ENCODE measurements at regions not wholly inside any gene's neighbourhood (a gene's known extent, or its start where the extent isn't known, plus 50 kb on each side); places are given as distances from the start of the nearest gene placed in this dataset. TPM values are rescaled to one million over a fixed set of nuclear protein-coding genes. Genes with fewer than 3 reads are reported as not detected.

Small RNA genes lying in the stretch of these regions (small RNA-seq; reads per million reads assigned to genes)
- gene RNU4ATAC17P = not detected
